Medulla oblongata (tissue), 1 donor: ENCODE measurements at regions not wholly inside any gene's neighbourhood (a gene's known extent, or its start where the extent isn't known, plus 50 kb on each side); places are given as distances from the start of the nearest gene placed in this dataset.

Experiments used
- DNase-seq: peaks from one replicate; pipeline ENCODE4 v3.0.0-alpha.2; 2015; ENCODE audit errors: extremely low spot score

DNA sequence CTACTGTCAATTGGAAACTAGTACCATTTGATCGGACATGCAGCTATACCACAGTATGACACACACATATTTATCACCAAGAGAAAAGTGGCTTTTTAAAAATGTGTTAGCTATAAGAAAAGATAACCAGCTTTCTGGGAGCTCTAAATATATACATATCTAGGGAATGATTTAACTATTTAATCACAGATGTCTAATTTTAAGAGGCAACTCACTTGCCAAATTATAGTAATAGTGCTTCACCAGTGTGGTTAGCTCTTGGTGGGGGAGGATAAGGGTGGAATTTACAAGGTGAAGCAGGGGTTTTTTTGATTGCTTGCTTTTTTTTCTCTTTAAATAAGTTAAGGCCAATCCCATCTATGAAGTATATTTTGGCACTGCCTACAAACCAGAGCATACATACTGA lies 547.7 kb upstream of the DIPK2B start:
- no peak for DNase-seq

DNA sequence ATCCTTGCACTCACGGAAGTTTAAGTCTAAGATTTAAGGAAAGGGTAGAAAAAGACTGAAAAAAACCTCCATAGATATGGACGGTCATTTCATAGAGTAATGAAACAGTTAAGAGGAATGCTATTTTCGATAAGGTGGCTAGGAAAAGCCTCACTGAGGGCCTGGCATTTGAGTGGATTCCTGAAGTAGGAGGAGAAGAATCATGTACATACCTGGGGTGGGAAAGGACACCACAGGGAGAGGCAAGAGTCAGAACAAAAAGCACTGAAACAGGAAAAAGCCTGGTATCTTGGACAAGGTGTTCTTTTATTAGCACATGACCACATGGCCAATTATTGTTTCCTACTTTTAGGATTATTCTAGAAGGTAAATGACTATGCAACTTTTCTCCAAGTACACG lies 547.2 kb upstream of the DIPK2B start:
- DNase-seq, result no peak

DNA sequence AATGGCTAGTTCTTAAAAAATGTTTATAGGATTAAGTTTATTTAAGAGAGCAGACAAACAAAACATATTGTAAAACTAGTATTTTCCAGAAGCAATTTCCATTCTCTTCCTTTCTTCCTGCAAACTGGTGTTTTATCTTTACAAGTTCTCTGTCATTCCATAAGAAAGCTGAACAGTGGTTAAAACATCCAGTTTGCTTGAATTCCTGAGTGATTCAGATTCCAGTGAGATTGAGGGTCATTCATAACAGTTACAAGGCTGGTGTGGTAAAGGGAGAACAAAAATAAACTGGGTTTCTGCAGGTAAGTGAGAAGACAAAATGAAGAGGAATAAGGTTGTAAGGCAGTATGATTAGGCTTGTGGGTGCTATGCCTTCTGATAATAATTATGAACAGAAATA lies 544.8 kb upstream of the DIPK2B start:
- no peak for DNase-seq

DNA sequence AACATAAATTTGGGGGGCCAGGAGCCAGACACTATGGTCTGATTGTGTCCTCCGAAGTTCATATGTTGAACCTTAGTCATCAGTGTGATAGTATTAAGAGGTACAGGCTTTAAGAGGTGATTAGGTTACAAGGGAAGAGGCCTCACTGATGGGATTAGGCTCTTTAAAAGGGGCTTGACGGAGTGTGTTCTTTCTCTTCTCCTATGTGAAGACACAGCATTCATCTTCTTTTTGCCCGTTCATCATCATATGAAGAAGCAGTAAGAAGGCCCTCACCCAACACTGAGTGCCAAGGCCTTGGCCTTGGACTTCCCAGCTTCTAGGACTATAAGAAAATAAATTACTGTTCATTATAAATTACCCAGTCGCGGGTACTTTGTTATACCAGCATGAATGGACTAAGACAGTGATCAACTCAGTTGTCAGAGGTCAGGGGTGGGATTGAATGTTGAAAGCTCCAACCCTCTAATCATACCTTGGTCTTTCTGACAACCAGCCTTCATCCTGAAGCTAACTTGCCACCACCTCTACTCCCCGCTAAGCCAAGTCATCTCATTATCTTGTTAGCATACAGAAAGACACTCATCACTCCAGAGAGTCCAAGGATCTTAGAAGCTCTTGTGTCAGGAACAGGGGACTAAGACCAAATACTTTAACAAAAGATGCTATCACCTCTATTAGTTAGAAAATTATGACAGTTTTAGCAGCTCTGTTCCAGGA lies 543.4 kb upstream of the DIPK2B start:
- DNase-seq, result no peak

DNA sequence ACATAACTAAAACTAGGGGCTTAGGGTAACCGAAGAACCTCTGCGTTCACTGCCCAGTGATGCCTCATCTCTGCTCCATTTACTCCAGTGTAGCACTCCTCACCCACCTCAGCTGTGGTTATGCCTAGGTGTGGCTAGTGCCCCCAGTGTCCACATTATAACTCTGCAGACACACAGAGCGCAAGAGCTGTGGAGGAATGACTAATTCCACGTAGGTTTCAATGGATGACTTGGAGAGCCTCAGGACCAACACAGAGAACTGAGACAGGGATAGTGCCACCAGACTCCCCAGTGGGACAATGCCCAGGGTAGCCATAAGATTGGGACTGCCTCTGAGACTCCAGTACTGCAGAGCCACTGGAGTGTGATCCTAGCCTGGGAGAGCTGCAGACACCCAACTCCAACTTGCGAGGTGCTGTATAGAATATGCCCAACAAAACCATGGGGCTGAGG lies 542.4 kb upstream of the DIPK2B start:
- DNase-seq, result no peak

DNA sequence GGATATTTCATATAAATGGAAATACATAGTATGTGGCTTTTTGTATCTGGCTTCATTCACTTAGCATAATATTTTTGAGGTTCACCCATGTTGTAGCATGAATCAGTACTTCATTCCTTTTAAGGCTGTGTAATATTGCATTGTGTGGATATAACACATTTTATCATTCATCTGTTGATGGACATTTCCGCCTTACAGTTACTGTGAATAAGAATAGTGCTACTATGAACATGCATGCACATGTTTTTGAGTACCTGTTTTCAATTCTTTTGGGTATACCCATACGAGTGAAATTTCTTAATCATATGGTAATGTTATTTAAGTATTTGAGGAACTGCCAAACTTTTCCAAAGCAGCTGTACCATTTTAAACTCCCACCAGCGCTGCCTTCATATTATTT lies 539.6 kb upstream of the DIPK2B start:
- no peak for DNase-seq

DNA sequence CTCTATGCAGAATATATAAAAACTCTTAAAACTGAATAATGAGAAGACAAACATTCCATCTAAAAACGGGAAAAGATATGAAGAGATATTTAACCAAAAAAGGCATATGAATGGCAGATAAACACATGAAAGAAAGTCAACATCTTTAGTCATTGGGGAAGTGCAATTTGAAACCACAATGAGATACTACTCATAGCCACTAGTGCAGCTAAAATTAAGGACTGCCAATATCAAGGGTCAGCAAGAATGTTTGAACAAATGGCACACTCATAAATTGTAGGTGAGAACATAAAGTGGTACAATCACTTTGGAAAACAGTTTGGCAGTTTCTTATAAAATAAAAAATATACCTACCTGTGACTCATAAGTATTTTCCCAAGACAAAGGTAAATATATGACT lies 534.9 kb upstream of the DIPK2B start:
- DNase-seq, result no peak

DNA sequence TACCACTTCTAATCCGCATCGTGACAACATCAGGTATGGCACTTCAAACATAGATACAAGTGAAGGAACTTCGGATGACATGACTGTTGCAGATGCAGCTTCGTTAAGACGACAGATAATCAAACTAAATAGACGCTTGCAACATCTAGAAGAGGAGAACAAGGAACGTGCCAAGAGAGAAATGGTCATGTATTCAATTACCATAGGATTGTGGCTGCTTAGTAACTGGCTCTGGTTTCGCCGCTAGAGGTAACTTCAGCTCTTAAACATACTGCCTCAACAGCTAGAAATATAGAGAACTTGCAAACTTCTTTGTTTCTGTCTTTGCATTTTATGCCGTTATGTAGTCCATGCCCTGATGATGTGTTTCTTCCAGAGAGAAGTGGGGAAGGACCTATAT lies 530.8 kb upstream of the DIPK2B start:
- no peak for DNase-seq

DNA sequence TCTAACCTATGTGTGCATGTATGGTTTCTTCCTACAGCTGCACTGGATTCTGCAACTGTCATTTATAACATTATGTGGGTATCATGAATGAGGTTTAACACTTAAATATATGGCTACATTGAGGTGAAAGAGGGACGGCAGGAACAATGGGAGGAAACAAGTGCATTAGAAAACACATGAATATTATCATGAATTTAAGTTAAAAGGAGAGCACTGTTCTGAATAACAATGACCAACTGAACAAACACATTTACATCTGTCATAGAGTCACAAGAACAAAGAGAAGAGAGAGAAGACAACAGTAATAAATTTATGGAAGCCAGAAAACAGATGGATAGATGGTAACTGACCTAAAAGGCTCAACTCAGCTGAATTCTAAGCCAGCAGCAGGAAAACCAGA lies 527.1 kb upstream of the DIPK2B start:
- no peak for DNase-seq

DNA sequence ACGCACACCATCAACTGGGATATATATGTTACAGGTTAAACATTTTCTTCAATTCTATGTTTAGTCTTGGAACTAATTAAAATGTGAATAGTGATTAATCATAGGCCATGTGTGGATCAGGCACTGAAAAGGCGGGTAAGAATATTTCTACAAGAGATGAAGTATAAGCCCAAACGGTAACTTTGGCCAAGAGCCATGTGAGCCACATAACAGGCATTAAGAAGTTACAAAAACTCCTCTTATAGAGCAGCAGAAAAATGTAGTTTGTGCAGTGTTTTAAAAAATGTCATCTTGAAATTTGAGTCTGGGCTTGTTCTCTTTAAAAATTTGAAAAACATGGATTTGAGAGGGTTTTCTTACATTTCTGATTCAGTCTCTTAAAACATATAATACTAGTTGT lies 521.8 kb upstream of the DIPK2B start:
- no peak for DNase-seq

DNA sequence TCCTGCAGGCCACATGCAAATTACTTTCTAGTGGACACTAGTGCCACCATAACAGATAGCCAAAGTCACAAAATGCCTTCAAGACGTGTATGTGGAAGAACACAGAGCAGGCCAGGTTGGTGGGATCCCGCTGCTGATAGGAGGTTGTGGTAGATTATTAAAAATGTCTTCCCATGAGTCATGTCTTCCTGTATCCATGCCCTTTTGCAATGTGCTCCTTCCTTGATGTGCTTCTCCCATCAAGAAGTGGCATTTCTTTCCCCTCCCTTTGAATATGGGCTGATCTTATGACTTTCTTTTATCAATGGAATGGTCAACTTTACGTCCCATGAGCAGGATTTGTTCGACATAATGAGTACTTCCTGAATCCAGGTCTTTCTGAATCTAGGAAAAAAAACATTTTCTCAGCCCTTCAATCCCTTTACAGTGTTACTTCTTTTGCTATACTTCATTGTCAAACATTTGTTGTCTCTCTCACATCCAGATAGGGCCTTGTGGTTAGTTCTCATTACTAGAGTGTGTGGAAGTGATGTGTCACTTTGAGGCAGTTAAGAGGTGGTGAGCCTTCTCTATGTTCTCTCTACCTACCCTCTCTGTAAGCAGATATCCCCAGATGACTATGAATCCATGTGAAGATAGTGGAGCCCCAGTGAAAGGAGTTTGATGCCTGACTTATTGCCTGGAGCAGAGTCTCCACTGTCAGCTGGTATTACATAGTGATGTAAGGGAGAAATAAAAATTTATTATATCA lies 519.2 kb upstream of the DIPK2B start:
- DNase-seq, result no peak

DNA sequence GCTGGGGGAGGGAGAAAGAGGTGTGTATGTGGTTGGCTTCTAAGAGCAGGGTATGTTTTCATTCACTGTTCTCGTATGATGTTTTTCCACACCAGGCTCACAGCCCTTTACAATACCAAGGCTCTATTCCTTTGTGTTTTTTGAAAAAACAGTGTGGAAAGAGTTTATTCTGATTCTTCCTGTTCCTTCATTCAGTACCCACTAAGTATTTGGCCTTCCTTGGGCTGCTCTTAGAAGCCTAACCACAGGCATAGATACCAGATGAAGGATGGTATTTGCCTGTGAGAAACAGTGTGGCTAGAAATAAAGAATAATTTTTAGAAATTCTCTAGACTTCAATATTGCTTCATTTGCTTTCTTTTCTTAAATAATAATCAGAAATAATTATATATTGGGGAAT lies 518.0 kb upstream of the DIPK2B start:
- DNase-seq, result no peak

DNA sequence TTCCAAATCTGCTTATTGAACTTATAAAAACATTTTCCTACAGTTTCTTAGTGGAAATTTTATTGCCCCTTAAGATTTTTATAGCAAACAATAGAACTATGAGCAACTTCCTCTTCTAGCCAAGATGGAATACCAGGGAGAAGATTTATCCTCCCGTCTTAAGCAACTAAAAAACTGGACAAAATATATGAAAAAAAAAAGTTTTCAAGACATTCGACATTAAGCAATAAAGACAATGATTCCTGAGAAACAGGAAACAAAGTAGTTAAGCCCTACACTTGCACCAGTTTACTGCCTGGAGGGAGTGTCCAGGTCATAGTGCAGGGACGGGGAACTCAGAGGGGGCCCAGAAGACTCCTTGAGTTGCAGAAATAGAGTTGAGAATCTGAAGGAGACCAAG lies 516.1 kb upstream of the DIPK2B start:
- no peak for DNase-seq

DNA sequence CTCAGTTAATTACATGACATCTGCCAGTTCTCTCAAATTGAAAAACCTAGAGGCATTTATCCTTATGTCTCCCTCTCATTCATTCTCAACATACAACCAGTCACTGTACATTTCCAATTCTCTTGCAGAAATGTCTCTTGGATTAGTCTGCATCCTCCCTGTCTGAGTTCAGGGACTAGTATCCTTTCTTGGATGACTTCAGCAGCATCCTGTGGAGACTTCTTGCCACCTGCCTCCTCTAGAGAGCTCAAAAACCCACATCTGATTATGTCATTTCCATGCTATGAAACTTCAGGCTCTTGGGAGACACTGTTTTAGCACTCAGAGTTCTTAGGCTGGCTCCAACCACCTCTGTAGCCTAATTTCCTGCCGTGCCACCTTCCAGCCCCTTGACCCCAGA lies 515.1 kb upstream of the DIPK2B start:
- DNase-seq, result no peak

DNA sequence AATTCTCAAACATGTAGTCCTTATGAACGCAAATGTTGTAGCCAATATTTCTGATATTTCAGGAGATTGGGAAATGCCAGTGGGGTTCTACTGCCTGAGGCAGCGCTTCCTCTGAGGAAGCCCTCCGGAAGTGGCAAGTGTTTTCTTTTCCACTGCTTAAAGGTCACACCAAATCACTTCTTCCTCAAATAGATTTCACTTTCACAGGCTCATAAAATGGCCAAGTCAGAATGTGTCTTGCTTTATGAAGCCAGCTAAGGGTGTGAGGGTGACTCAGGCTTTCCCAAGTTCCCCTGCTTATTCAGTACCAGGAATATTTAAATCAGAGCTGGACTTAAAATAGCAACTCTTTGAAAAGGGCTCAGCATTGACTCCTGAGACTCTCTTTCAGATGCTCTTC lies 514.2 kb upstream of the DIPK2B start:
- peak; percentile 23 for DNase-seq

DNA sequence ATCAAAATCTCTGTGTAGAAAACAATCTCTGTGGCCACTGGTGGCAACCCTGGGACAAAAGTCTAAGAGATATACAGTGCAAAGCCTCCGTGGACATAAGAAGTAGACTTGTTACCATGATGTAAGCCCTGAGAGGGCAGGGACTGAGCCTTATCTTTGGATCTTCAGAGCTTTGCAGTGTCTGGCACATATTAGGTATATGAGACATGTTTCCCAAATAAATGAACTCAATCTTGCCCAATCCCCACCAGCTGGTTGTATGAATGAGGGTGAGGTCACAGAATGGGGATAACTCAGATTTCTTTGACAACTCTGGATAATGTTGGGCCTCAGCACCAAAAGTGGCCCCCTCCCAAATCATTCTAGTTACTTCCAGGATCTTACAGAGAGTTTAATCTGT lies 511.4 kb upstream of the DIPK2B start:
- DNase-seq, result no peak

DNA sequence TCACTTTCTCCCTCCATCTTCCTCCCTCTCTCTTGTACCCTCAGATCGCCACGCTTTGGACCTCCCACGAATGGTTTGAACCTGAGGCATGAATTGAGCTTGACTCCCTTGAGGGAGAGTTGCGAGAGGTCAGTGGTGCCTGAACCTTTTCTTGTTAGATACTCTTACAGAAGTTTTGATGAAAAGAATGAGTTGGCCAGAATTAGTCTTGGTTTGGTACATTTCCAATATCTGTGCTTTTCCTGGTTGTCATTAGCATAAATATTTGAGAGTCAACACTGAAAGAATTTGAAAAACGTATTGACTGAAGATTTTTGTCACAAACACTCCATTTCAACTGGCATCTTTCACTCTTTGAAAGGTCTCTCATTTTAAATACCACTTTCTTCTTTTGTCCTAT lies 510.6 kb upstream of the DIPK2B start:
- no peak for DNase-seq

DNA sequence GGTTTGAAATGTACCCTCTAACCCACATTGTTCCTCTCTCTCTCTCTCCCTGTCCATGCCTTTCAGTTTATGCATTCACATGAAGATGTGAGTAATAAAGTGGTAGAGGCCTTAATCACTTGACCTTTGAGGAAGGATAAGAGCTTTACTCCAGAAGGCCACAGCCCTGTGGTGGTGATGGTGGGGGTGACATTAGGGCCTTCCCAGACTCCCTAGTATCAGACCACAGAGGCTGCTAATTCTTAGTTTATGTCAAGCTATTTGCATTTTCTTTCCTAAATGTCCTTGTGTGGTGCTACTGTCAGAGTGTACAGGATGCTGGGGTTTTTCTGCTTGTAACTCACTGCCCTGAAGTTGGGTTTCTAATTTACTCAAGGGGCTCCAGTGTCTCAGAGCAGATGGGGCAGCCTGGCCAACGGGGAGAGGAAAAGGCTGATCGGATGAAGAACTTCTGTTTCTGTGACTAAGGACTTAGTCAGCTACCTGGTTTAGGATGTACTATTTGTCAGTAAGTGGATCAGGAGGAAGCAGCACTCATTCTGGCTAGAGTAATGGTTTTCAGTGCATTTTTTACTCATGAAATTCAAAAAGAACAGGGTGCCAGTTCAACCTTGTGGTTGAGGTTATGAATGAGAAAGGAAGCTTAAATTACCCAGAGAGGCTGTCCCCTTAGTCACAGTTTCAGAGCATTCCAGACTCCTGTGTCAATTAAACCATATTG lies 509.6 kb upstream of the DIPK2B start:
- no peak for DNase-seq

DNA sequence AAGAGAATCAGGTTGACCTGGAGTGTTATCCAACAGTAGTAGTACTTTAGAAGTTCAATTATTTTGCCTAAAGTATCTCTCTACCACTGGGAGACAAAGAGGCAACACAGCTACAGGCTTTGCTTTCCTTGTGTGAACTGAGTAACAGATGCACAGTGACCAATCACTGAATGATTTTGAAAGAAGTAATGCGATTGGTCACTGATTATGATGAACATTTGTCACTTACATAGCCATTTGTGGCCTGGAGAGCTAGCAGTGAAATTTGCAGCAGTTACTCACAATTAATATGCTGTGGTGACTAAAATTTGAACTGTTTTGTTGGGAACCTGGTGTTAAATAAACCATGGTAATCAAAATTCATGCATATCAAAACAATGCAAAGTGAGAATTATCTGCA lies 508.7 kb upstream of the DIPK2B start:
- DNase-seq, result no peak

DNA sequence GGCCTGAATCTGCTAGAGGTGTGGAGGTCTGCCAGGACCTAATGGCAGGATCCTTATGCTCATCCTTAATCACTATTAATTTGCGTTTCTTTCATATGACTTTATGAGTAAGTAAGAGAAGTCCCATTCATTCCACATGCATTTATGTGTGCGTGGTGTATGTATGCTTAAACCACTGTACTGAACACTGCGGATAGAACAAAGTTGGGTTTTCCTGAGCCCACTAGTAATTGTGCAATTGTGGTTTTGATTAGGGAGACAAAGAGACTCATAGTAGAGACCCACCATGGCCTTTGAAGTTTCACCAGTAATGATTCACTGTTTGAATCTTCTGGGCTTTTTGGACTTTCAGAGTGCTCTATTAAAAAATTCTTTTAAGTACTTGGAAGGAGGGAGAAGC lies 498.5 kb upstream of the DIPK2B start:
- no peak for DNase-seq

DNA sequence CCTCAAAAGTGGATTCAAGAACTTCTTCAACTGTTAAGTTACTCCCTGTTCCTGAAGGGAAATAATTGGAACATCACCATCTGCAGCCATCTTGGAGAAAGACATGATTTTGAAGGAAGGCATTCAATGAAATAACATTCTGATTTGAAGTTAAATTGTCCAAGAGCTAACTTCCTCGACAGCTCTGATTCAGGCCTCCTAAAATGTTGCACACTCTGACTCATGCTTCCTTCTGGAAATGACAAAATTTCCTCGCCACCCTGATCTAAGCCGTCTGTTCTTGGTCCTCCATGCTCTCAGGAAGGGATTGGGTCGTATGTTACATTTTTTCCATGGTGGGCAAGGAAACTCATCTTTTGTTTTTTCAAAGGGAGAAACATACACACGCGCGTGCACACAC lies 496.9 kb upstream of the DIPK2B start:
- DNase-seq, result no peak

DNA sequence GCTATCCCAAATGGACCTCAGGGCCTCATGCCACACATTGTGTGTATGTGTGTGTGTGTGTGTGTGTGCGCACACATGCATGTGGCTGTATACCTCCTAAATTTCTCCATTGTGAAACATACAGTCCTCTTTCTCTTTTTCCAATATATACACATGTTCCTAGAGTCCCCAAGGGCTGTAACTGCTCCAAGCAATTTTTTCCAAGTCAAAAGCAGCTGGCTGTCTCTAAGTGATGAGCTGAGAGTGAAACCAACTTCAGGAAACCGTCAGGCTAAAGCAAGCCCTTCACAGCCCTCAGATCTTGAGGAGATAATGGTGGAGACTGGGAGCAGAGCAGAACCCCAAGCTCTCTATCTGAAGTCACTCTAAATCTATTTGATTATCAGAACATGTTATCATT lies 496.1 kb upstream of the DIPK2B start:
- no peak for DNase-seq

DNA sequence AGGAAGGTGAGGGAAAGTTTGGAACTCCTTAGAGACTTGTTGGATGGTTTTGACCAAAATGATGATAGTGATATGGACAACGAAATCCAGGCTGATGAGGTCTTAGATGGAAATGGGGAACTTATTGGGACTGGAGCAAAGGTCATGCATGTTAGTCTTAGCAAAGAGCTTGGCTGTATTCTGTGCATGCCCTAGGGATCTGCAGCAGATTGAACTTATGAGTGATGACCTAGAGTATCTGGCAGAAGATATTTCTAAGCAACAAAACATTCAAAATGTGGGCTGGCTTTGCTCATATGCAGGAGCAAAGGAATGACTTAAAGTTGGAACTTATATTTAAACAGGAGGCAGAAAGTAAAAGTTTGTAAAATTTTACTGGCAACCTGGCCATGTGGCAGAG lies 489.3 kb upstream of the DIPK2B start:
- no peak for DNase-seq
